SH-SY5Y (cell line): ENCODE measurements at regions not wholly inside any gene's neighbourhood (a gene's known extent, or its start where the extent isn't known, plus 50 kb on each side); places are given as distances from the start of the nearest gene placed in this dataset.

Experiments
- GATA2 ChIP-seq: IDR thresholded peaks from 2 replicates; pipeline ENCODE4 v1.6.1; 2011; ENCODE audit warnings: mild to moderate bottlenecking, low read depth, low read length
- GATA3 ChIP-seq: IDR thresholded peaks from 2 replicates; pipeline ENCODE4 v1.6.1; 2011; ENCODE audit warnings: low read depth, mild to moderate bottlenecking, low read length, moderate library complexity

- TF ChIP-seq GATA3 = no peak
- TF ChIP-seq GATA2 = no peak
Measured at GRCh38 chr4:183821076-183821853, 83.8 kb upstream of the STOX2 start.
